ENCODE measurements at regions not wholly inside any gene's neighbourhood (a gene's known extent, or its start where the extent isn't known, plus 50 kb on each side); places are given as distances from the start of the nearest gene placed in this dataset.
"Not testable (repeated sequence)": the region's sequence is repeated elsewhere in the genome, so short reads cannot be mapped to it uniquely, and the experiment has no call there.

GRCh38 chr5:82885627-82886389 is 191.4 kb downstream of the TMEM167A start:
- DNase-seq, result no peak

GRCh38 chr5:82884821-82885471 is 192.2 kb downstream of the TMEM167A start:
- DNase-seq, result no peak

GRCh38 chr5:82882316-82882715 is 194.9 kb downstream of the TMEM167A start:
- no peak for DNase-seq

GRCh38 chr5:82881571-82882174 is 195.5 kb downstream of the TMEM167A start:
- no peak for DNase-seq

GRCh38 chr5:82879089-82879488 is 198.1 kb downstream of the TMEM167A start:
- no peak for DNase-seq

- DNase-seq, result no peak
These were observed 203.7 kb downstream of the TMEM167A start for GRCh38 chr5:82873452-82873851.

- not testable (repeated sequence) for DNase-seq
These were observed 204.6 kb downstream of the TMEM167A start for GRCh38 chr5:82872321-82873288.

- no peak for DNase-seq
These were observed 211.6 kb downstream of the TMEM167A start for GRCh38 chr5:82865625-82866024.

- no peak for DNase-seq
These were observed 213.9 kb downstream of the TMEM167A start for GRCh38 chr5:82863266-82863665.

- DNase-seq, result no peak
These were observed 214.5 kb downstream of the TMEM167A start for GRCh38 chr5:82862711-82863110.

GRCh38 chr5:82862261-82862660 is 214.9 kb downstream of the TMEM167A start:
- DNase-seq, result no peak

GRCh38 chr5:82861701-82862100 is 215.5 kb downstream of the TMEM167A start:
- no peak for DNase-seq

GRCh38 chr5:82859451-82860140 is 217.6 kb downstream of the TMEM167A start:
- no peak for DNase-seq

GRCh38 chr5:82858151-82859025 is 218.8 kb downstream of the TMEM167A start:
- DNase-seq, result no peak

- no peak for DNase-seq
These were observed 221.2 kb downstream of the TMEM167A start for GRCh38 chr5:82855893-82856550.

GRCh38 chr5:82854956-82855355 is 222.2 kb downstream of the TMEM167A start:
- DNase-seq, result no peak

- no peak for DNase-seq
These were observed 225.7 kb downstream of the TMEM167A start for GRCh38 chr5:82851471-82851870.

- DNase-seq, result no peak
These were observed 226.8 kb downstream of the TMEM167A start for GRCh38 chr5:82850393-82850792.

GRCh38 chr5:82849885-82850284 is 227.3 kb downstream of the TMEM167A start:
- peak; percentile 71 for DNase-seq

GRCh38 chr5:82847562-82847961 is 229.6 kb downstream of the TMEM167A start:
- DNase-seq, result no peak

GRCh38 chr5:82839881-82840280 is 237.3 kb downstream of the TMEM167A start:
- DNase-seq, result no peak
